Effector memory CD4-positive, alpha-beta T cell (primary cell): ENCODE measurements at regions not wholly inside any gene's neighbourhood (a gene's known extent, or its start where the extent isn't known, plus 50 kb on each side); places are given as distances from the start of the nearest gene placed in this dataset.

Source experiments
- DNase-seq, 3 donors: peaks; one replicate each; pipeline ENCODE4 v3.0.0-alpha.2; 2020
- H3K27ac ChIP-seq: 2 replicates; pipeline ENCODE4 v1.7.0; 2013; ENCODE audit warnings: mild to moderate bottlenecking, low read length, moderate library complexity; ENCODE audit not compliant: insufficient read depth, poor library complexity, severe bottlenecking
- H3K27me3 ChIP-seq: replicated peaks from 2 replicates; pipeline ENCODE4 v1.7.0; 2013; ENCODE audit warnings: mild to moderate bottlenecking, low read length; ENCODE audit not compliant: insufficient read depth, control insufficient read depth, poor library complexity, severe bottlenecking
- H3K36me3 ChIP-seq: 2 replicates; pipeline ENCODE4 v1.7.0; 2013; ENCODE audit warnings: mild to moderate bottlenecking, low read length, moderate library complexity; ENCODE audit not compliant: control insufficient read depth, insufficient read depth
- H3K4me1 ChIP-seq: 2 replicates; pipeline ENCODE4 v1.7.0; 2013; ENCODE audit warnings: low read length, mild to moderate bottlenecking; ENCODE audit not compliant: control insufficient read depth, insufficient read depth, poor library complexity, severe bottlenecking
- H3K4me3 ChIP-seq: 2 replicates; pipeline ENCODE4 v1.7.0; 2013; ENCODE audit warnings: low read length, low read depth, mild to moderate bottlenecking; ENCODE audit not compliant: insufficient read depth, poor library complexity, severe bottlenecking
- H3K9me3 ChIP-seq: 2 replicates; pipeline ENCODE4 v1.7.0; 2013; ENCODE audit warnings: mild to moderate bottlenecking, low read length, moderate library complexity; ENCODE audit not compliant: control insufficient read depth

GRCh38 chr20:41989935-41990635, 371.9 kb upstream of the CHD6 start:
- Histone ChIP-seq H3K4me3 (no peak overlapping the region), H3K27me3 (no peaks in the 10 kb centered on the region), H3K27ac (no peak overlapping the region), H3K36me3 (no peaks in the 10 kb centered on the region), H3K4me1 (no peaks in the 10 kb centered on the region), H3K9me3 (no peaks in the 10 kb centered on the region)
- no peak for DNase-seq

DNA sequence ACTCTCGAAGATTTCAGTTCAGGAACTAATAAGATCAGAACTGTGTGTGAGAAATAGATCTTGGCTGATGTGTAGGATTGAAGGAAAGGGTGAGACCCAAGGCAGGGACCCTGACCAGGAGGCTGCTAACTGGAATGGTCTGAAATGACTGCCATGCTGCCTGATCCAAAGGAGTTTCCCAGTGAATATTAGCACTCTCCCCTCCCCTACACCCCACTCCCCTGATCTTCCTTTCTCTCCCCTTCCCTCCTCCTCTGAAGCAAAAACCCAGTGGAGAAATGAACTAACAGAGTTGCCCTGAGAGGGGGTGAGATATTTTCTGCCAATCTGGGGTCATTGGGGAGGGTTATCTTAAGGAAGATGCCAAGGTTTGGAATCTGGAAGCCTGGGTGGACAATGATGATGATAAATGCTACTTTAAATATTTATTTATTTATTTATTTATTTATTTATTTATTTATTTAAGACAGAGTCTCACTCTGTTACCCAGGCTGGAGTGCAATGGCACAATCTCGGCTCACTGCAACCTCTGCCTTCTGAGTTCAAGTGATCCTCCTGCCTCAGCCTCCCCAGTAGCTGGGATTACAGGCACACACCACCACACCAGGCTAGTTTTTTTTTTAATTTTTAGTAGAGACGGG, 371.0 kb upstream of the CHD6 start:
- Histone ChIP-seq H3K9me3 (no peaks in the 10 kb centered on the region), H3K27ac (no peak overlapping the region), H3K27me3 (no peaks in the 10 kb centered on the region), H3K4me1 (no peaks in the 10 kb centered on the region), H3K36me3 (no peaks in the 10 kb centered on the region), H3K4me3 (no peak overlapping the region)
- no peak for DNase-seq

GRCh38 chr20:41984031-41984430, 365.9 kb upstream of the CHD6 start:
- Histone ChIP-seq H3K27ac (no peak overlapping the region), H3K9me3 (no peaks in the 10 kb centered on the region), H3K27me3 (no peaks in the 10 kb centered on the region), H3K36me3 (no peaks in the 10 kb centered on the region), H3K4me3 (no peak overlapping the region), H3K4me1 (no peaks in the 10 kb centered on the region)
- no peak for DNase-seq

DNA sequence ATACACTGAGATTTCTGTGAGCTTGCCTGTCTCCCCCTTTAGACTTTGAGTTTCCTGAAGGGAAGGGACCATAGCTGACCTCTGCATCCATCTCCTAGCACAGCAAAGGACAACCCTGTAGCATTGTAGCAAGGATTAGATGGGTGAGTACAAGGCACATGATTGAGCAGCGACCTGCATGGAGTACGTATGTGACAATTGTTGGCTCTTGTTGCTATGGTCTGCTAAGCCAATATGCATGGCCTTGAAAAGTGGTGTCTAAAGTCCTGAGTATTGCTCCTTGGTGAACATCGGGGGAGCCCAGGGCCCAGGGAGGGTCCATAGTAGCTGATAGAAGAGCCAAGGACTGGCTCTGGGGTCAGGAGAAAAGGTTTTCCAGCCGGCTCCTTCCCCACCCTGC, 365.0 kb upstream of the CHD6 start:
- Histone ChIP-seq H3K4me3 (no peak overlapping the region), H3K9me3 (no peaks in the 10 kb centered on the region), H3K36me3 (no peaks in the 10 kb centered on the region), H3K27ac (no peak overlapping the region), H3K27me3 (no peaks in the 10 kb centered on the region), H3K4me1 (no peaks in the 10 kb centered on the region)
- no peak for DNase-seq

- H3K4me3 ChIP-seq, result no peak overlapping the region
- H3K36me3 ChIP-seq, result no peaks in the 10 kb centered on the region
- H3K27ac ChIP-seq, result no peak overlapping the region
- H3K9me3 ChIP-seq, result no peaks in the 10 kb centered on the region
- H3K4me1 ChIP-seq, result no peaks in the 10 kb centered on the region
- no peak for DNase-seq
- H3K27me3 ChIP-seq, result no peaks in the 10 kb centered on the region
Observed at GRCh38 chr20:41981746-41982145, 363.6 kb upstream of the CHD6 start.

- DNase-seq, result no peak
- Histone ChIP-seq H3K27me3 (no peaks in the 10 kb centered on the region), H3K4me1 (no peaks in the 10 kb centered on the region), H3K4me3 (no peak overlapping the region), H3K9me3 (no peaks in the 10 kb centered on the region), H3K36me3 (no peaks in the 10 kb centered on the region), H3K27ac (no peak overlapping the region)
Observed at GRCh38 chr20:41978875-41979274, 360.7 kb upstream of the CHD6 start.

DNA sequence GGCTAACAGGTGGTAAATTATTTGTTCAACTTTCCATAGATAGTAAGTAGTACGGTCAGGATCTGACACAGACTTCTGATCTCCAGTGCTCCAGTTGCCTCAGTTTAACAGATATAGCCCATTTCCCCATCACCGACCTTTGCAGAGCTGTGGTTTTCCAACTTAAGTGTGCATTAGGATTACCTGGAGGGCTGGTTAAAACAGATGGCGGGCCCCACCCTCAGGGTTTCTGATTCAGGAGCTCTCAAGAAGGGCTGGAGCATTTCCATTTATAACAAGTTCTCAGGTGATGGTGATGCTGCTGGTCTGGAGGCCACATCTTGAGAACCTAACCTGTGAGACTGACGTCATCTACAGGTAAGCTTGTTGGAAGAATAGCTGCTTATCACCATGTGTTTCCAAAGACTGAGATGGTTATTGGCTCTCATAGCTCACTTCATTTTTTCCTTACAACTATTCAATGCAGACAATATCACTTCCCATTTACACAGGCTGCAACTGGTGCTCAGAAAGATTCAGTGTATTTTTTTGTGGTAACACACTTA, 360.1 kb upstream of the CHD6 start:
- Histone ChIP-seq H3K27ac (no peak overlapping the region), H3K36me3 (no peaks in the 10 kb centered on the region), H3K4me3 (no peak overlapping the region), H3K9me3 (no peaks in the 10 kb centered on the region), H3K27me3 (no peaks in the 10 kb centered on the region), H3K4me1 (no peaks in the 10 kb centered on the region)
- DNase-seq, result no peak

DNA sequence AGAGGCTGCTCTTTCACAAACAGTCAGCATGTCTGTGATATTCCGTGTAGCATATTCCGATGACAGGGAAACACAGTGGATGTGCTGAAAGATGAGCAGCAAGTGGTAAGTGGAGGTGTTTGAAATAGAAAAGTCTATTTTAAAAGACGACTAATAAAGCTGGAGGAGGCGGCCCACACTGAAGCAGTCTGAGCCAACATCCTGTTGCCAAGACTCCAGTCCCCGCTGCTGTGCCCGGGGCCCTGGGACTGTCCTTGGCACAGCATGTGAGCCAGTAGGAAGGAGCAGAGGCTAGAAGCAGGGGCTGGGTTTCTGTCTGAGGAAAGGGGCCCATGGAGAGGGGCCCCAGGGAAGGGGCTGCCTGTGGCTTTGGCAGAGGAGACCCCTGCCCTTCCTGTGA, 351.5 kb upstream of the CHD6 start:
- H3K4me3 ChIP-seq, result no peak overlapping the region
- H3K9me3 ChIP-seq, result no peaks in the 10 kb centered on the region
- no peaks in the 10 kb centered on the region for H3K36me3 ChIP-seq
- H3K27ac ChIP-seq, result no peak overlapping the region
- no peaks in the 10 kb centered on the region for H3K4me1 ChIP-seq
- DNase-seq, result no peak
- no peaks in the 10 kb centered on the region for H3K27me3 ChIP-seq

GRCh38 chr20:41960166-41960565, 342.0 kb upstream of the CHD6 start:
- Histone ChIP-seq H3K36me3 (no peaks in the 10 kb centered on the region), H3K4me3 (no peak overlapping the region), H3K4me1 (no peaks in the 10 kb centered on the region), H3K27me3 (no peaks in the 10 kb centered on the region), H3K9me3 (no peaks in the 10 kb centered on the region), H3K27ac (no peak overlapping the region)
- DNase-seq, result no peak

GRCh38 chr20:41958391-41958790, 340.2 kb upstream of the CHD6 start:
- no peaks in the 10 kb centered on the region for H3K27me3 ChIP-seq
- no peak overlapping the region for H3K27ac ChIP-seq
- no peak for DNase-seq
- no peaks in the 10 kb centered on the region for H3K9me3 ChIP-seq
- H3K4me3 ChIP-seq, result no peak overlapping the region
- H3K4me1 ChIP-seq, result no peaks in the 10 kb centered on the region
- H3K36me3 ChIP-seq, result no peaks in the 10 kb centered on the region
